Hematopoietic multipotent progenitor cell treated with erythropoietin and hydrocortisone succinate and interleukin-3 and kit ligand, for 17 days (in vitro differentiated cells): ENCODE measurements at regions not wholly inside any gene's neighbourhood (a gene's known extent, or its start where the extent isn't known, plus 50 kb on each side); places are given as distances from the start of the nearest gene placed in this dataset.

ENCODE experiments used
- DNase-seq: peaks from one replicate; pipeline ENCODE4 v3.0.0-alpha.2; 2015; ENCODE audit warnings: low spot score

DNA sequence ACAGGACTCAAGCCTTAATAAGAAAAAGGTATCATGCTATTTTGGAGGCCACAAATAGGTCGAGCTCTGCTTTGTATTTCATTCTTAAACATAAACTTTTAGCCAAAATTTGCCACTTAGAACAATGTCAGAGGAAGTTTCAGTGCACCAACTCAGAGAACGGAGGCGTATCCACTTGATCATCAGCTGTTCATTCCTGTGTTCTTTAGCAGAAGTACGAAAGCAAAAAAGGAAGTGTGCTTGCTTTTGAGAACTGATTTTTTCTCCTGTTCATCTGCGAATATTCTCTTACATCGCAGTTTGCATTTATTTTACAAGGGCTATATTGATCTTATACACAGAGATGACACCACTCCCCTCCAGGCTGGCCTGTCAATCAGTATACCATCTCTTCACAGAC, 188.6 kb upstream of the SOX5 start:
- no peak for DNase-seq

DNA sequence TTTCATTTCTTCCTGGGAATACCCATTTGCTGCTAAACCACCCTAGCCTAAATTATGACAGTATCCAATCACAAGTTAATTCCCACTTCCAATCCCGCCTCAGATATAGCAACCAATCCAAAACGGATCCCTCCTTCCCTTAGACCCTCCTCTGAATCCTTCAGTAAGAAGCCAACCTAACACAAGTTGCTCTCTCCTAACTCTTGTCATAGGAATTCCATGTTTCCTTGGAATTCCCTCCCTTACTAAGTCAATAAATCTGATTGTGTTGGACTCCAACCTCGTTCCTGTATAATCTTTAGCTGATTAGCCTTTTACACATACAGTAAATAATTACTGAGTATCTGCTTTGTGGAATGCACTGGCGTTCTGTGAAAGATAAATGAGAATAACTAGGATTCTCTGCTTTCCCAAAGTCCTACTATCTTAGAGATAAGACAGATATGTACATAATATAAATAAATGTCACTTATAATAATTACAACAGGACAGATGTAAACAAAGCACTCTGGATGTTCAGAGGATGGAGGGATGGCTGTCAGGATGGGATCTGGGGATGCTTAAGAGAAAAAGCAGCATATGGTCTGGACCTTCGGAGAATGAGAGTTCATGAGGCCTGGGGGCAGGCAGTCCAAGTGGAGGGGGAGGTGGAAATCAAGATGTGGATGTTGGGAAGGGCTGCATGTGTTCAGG, 185.8 kb upstream of the SOX5 start:
- DNase-seq: no peak

DNA sequence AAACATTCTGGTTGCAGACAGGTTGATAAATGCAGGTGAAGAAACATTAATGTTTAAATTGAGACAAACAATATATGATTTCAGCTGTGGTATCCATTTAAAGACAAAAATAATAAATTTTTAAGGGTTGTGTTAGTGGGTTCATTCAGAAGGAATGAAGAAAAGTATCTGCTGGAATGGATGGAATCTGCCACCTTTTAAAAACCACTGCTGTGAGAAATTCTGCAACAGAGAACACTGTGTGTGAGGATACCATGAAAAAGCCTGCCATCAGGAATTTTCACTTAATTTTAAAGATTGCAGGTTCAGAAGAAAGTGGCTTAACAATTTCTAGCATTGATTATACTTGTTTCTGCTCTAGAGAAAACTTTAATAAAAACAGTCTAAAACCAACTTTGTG, 184.6 kb upstream of the SOX5 start:
- DNase-seq: no peak

DNA sequence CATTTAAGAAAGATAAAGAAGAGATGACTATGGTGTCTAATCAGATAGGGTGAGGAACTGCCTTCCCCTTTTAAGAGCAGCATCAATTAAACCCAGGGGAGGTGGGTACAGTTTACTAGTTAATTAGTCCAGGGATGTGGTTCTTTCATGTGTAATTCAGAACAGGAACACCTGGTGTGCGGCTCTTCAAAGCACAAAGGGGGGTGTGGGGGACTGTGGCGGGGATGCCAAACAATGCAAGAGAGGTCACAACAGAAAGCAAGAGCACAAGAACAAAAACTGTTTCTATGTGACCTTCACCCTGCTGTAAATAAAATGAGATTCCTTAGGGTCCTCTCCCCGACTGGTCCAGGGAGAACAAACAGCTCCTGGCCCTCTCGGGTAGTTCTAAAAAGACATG, 183.9 kb upstream of the SOX5 start:
- no peak for DNase-seq

DNA sequence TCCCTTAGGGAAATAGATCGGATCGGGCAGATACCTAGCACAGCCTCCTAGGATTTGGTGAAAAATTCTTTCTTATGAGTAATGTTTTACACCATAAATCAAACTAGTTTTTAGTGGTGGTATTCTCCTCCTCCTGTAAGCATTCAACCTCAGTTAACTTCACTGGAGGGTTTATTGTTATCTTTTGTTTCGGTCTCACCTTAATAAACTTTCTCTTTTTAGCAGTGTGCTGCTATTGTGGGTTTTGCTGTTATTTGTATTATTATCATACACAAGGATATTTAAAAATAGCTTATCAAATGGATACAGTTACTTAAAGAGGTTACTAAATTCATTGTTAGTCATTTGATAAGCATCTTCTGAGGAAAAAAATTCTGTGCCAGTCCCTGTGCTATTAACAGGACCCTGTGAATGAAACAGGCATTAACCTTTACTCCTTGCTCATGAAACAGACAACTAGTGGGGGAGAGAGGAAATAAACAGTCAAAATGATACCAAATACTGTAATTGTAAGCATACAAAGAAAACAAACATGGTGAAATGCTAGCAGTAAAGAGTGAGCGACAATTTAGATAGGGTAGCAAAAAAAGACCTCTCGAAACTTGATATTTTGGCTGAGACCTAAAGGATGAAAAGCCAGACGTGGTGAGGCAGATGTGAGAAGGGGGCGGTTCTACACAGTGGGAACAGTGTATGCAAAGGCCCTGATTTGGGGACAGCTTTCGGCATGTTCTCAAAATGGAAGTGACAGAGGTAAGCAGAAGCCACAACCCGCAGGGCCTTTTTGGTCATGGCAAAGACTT, 178.7 kb upstream of the SOX5 start:
- no peak for DNase-seq

DNA sequence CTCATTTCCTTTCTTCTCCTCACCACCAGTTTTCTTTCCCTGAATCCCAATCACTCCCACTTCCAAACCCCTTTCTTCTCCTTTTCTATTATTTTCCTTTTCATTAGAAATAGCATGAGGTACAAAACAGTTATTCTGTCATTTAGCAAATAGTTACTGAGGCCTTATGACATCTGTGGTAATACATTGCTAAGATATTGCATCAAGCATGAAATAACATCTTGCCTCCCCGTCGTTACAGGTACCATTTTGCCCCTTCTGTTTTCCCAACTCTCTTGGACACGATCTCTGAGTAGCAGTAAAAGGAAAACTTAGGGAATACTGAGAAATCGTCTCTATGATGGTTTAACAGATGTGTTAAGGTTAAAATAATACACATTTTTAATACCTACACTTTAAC, 175.8 kb upstream of the SOX5 start:
- DNase-seq: no peak

DNA sequence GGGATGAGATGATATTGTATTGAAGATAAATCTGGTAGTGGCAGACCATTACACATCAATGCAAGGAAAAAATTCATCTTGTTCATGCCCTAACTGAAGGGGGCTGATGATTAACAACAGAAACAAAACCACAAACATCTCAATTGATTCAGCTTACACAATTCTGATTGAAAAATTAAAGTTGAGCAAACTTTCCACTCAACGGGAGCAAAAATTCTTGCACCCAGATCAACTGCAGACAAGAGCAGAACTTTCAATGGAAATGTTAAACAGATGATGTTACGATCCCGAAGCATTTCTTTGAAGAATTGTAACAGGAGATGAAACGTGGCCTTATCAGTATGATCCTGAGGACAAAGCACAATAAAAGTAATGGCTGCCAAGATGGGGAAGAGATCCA, 172.4 kb upstream of the SOX5 start:
- DNase-seq: no peak

DNA sequence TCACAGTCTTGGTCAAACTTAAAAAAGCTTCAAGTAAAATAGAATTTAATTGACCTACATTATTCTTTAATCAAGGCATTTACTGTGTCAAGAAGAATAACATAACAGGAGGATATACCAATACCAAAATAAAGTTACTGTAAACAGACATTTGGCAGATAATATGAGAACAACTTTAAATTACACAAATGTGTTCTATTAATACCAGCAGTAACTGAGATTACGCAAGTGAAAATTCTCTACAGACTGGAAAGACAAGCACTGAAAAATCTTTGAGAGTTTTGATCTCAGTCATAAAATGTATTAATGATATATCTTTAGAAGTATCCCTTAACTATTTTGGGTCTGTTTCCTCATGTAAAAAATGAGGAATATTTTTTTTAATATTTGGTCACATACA, 169.2 kb upstream of the SOX5 start:
- DNase-seq: no peak

DNA sequence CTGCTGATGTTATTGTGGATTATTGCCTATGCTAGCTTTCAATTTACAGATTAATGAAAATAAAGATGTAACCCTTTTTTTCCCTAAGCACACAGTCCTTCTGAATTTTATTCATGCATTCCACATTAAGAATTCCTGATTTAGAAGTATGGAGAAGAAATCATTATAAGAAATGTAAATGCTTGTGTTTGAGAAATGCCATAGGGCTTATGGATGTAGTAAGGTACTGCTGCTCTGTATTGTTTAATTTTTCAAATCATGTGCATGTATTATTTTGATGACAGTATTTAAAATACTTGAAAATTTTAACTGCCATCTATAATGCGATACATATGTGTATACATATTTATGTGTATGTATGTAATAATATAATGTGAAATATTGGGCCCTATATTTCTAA, 167.1 kb upstream of the SOX5 start:
- DNase-seq: no peak

DNA sequence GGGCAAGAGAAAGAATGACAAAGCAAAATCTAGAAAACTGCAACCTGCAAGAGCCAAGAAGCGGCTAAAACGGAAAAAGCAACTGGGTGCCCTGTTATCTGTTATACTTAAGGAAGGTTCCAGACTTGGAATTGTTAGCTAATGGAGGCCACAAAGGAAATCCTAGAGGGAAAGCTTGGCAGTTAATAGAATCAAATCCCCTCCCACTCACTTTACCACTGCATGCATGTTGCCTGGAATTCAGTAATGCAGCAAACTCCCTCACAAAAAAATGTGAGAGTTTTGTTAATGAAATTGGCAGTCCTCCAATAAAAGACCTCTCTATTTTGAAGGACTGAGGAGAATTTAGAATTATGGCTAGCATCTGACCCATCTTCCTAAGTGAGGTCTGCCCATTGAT, 164.2 kb upstream of the SOX5 start:
- DNase-seq: no peak

DNA sequence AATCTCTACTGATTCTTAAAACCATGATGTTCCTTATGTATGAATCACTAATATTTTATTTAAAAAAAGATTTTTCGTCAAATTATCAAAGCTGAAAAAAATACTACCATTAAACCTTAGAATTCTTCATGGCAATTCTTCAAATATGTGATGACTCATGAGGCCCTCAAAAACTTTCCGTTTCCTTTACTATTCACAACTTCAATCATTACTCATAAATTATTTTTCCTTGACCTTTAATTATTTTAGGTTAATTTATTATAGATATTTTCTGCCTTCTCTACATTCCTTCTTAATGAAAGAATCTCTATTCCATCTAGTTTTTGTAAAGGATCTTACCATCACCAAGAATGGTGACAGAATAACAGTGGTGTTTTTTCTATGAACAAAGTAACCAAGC, 162.1 kb upstream of the SOX5 start:
- DNase-seq: no peak

DNA sequence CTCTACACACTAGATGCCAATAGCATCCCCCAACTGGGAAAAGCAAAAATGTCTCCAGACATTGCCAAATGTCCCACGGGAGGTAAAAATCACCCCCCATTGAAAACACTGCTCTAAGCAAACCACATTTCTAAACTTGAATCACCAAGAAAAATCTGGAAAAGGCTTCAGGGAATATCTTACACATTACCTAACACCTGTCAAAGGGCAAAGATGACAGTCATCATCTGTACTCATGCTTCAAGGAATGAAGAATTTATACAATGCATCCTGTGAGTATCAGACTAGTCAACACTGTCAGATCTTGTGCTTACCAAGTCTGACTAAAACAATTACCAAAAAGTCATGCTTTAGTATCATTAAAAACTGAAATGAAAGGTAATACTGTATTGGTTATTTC, 161.6 kb upstream of the SOX5 start:
- DNase-seq: no peak

DNA sequence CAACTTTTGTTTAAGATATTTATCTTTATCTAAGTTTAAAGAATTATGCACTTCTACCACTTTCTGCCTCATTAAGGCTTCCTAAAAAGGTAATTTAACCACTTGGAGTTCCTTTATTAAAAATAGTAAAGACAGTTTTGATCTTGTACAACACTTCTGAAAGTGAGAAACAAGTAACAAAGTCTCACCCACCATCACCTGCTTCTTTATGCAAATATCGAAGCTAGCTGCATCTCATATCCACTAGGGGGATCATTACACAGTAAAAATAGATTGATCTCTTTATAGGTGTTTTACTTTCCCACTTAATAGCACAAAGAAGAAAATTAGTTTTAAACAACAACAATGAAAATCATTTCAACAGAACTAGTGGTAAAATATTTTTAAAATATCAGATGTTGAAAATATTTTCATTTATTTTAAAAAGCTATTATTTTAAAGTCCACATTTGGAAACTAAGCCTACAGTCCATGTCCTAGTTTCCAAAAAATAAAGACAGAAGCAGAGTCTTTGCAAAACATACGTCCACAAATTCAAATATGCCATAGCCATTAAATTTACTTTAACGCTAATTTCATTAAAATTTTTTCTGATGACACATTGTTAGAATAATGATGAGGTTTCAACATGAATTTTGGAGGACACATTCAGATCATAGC, 160.0 kb upstream of the SOX5 start:
- DNase-seq: no peak

DNA sequence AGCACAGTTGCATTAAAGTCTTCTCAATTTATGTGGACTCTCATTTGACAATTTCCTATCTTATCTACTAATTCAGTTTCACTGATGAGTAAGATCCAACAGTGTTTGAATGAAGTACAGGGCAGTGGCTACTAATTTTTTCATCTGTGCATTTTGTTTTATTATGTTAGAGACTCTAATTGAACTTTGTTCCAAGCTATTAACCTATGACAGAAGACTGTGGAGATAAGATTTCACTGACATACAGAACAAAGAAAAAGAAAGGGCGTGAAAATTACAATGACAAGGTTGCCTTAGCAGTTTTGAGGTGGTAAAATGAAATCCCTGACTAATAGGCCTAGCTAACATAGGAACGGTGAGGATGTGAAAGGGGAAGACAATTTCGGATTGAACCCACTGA, 153.2 kb upstream of the SOX5 start:
- no peak for DNase-seq

DNA sequence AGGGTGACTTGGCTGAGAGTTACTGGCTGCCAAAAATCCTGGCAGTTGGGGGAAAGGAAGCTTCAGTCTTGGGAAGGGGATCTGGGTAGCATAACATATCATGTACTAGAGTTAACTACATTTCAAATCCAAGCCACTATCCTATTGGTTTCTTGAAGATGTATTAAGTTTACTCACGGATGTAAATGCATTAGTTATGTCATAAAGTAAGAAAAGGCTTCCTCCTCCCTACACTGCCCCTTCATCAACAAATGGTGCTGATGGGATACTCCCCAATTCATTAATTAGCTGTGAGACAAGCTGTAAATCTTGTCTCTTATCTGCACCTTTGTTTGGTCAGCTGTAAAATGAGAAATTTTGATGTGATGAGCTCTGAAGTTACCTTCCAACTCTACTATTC, 150.1 kb upstream of the SOX5 start:
- no peak for DNase-seq

DNA sequence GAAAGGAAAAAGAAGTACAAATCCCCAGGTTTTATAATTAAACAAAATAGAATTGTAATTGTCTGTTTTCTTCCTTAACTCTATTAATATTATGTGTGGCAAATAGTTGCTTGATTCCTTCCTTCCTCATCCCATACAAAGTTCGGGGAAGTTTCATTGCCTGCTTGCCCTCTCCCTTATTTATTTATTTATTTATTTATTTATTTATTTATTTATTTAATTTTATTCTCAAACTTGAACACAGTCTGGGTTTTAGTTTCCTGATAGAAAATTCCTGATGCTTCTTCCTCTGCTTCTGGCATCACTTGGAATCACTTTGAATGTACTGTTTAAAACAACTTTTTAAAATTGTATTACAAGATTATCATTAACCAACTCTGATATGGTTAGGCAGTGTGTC, 145.8 kb upstream of the SOX5 start:
- no peak for DNase-seq

DNA sequence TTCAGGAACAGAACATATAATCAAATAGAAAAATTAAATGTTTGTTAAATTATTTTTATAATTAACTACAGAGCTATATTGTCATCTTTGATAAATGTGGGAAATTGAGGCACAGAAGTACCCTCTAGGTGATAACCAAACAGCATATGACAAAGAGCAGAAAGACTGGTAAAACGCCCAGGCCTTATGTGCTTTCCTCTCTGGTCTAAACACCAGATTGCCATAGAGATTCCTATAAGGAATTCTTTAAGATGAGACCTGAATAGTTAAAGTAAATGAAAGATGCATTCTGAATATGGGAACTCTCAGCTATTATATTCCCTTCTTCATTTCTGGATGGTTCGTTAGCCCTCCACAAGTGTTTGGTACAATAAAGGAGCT, 140.0 kb upstream of the SOX5 start:
- no peak for DNase-seq

DNA sequence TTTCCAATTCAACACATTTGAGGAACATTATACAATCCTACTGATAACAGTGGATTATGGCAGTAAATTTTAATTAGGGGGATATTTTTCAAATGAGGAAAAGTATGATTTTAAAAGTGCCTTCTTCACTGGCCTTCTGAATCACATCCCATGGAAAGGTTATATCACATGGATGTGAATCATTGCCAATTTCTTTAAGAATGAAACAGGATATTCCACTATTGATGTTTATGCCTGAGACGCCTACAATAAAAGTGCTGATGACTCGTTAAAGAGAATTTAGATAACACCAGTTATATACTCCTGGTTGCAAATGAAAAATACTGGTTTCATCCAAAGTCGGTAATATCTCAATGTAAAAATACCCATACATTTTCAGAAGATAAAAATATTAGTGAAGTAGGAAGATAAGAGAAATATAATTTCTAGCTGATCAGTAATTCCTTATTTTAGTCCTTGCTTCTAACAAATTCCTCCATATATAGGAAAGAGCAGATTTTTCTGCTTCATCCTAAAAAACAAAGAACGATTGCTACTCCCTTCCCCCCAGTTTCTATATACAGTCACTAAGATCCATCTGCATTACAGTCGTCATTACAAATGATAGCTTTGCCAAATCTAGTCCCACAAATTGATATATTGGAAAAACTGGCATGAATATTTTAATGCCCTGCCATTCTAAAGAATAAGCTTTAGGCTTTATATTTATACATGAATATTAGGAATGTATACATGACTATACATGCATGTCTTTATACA, 139.5 kb upstream of the SOX5 start:
- DNase-seq: no peak

DNA sequence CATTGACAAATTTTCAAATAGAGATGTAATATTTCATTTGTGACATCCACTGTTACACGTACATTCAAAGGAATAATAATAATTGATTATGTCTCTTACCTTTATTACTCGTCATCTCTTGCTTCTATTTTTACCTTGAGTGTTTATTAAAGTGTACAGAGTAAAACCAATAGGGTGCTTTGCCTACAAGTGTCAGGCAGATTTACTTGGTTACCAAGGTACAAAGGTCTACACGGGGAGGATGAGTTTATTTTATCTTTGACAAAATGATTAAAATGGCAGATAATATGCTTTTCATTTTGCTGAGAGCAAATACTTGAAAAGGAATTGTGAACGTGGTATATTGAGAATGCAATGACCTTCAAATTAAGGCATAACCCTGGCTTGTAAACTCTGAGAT, 137.8 kb upstream of the SOX5 start:
- DNase-seq: no peak

DNA sequence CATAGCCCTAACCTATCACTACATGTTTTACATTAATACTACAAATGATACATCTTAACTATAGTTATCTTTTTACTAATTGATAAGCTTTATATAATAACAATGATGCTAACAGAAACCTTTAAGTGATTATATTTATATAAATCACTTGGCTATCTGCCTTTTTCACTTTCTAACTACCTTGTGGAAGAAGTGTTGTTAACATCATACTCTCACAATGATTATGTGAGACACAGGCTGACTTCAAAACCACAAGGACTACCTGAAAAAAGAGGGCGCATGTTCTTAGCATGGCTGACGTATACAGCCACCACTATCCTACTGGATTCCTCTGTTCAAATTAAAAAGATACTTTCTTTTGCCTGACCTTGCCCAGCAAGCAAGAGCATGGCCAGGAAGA, 135.3 kb upstream of the SOX5 start:
- DNase-seq: no peak

DNA sequence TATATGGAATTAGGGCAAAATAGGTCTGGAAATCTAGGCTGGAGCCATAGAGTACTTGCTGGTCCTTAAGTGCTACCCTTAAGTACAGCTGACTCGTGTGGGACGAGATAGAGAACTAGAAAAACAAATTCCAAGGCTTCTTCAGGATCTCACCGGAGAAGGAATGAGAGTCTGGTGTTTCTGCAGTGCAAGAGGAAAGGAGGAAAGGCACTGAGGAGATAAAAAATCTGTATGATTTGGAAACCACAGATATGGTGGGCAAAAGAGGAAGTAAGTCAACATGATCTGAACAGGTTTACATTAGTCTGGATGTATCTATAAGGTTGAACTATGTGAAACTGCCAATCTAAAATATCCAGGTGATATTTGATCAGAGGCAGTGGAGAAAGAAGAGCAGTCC, 134.4 kb upstream of the SOX5 start:
- DNase-seq: no peak

DNA sequence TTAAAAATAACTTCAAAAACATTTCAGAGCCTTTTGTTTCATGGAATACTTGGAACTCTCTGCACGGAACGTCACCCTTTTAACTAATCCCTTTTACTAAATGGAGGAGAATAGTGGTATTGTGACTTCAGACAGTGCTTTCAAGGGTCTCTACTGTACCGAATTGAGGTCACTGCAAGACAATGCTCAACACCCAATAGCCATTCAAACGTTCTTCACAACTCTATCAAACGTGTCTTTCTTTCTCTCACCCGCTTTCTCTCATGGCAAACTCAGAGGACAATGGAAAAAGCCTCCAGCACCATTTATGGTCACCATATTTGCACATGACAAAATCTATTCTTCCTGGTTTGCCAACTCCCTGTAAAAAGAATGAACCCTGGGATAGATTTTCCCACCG, 132.1 kb upstream of the SOX5 start:
- DNase-seq: no peak

DNA sequence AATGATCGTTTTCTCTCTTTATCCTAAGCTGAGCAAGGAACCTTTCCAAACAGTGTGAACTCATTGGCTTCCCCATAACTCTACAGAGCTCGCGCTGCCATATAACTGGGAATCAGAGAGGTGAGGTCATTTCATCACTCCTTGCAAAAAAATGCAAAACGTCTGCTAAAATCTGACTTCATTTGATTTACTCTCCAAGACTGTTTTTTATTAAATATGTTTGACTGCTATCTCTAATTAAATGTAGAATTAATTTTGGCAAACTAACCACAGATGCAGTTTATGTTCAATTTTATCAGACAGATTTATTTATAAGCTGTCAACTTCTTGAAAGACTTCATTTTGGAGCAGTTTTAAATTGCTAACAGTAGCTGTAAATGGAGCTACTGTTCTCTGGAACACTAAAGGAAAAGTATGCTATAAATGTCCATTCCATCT, 131.6 kb upstream of the SOX5 start:
- no peak for DNase-seq
